ENCODE measurements at regions not wholly inside any gene's neighbourhood (a gene's known extent, or its start where the extent isn't known, plus 50 kb on each side); places are given as distances from the start of the nearest gene placed in this dataset.

GRCh38 chr20:9926007-9926406, 87.1 kb upstream of the PAK5 start:
- H3K4me1 ChIP-seq (replicated peaks in 1 of 2; ENCODE audit: control insufficient read depth in 2 of 2, insufficient read depth in 2 of 2, low read length in 2 of 2): no peaks in the 10 kb centered on the region
- H3K27me3 ChIP-seq (ENCODE audit: control insufficient read depth in 2 of 2, insufficient read depth in 2 of 2, low read length in 2 of 2): no peaks in the 10 kb centered on the region
- POLR2A ChIA-PET: no interaction called here
- H2AFZ ChIP-seq (ENCODE audit: low read depth, low read length): no peak overlapping the region
- H3K9me3 ChIP-seq (replicated peaks; ENCODE audit: control insufficient read depth, insufficient read depth, low read depth, low read length): no peaks in the 10 kb centered on the region
- TF ChIP-seq MEF2A (IDR thresholded peaks at IDR 0.05; ENCODE audit: control insufficient read depth, low read depth, low read length) (no peak), EP400 (IDR thresholded peaks at IDR 0.05) (no peak), PREB (CRISPR knock-in tag; IDR thresholded peaks at IDR 0.05) (no peak), GABPB2 (CRISPR knock-in tag; conservative IDR thresholded peaks at IDR 0.05) (no peak), SPI1 (IDR thresholded peaks at IDR 0.05; ENCODE audit: borderline replicate concordance, low read depth, low read length) (no peak), KAT2B (IDR thresholded peaks at IDR 0.05; ENCODE audit: low read depth, low read length) (no peak), RFX7 (CRISPR knock-in tag; IDR thresholded peaks at IDR 0.05) (no peak), POLR2G (IDR thresholded peaks at IDR 0.05; ENCODE audit: low read depth, low read length) (no peak), NR2C1 (IDR thresholded peaks at IDR 0.05) (no peak), NR2C1 (tag; IDR thresholded peaks at IDR 0.05) (no peak), JUNB (CRISPR knock-in tag; conservative IDR thresholded peaks at IDR 0.05) (no peak), FOXK1 (CRISPR knock-in tag; IDR thresholded peaks at IDR 0.05; ENCODE audit: borderline replicate concordance) (no peak)
- H3K9ac ChIP-seq (ENCODE audit: insufficient read depth in 1 of 2, low read depth in 2 of 2, low read length in 2 of 2): no peak overlapping the region
- no peaks in the 10 kb centered on the region for H3K9me1 ChIP-seq (ENCODE audit: control insufficient read depth, insufficient read depth, low read length)
- no peak for FAIRE-seq
- 0% methylated on average over 1 of the region's 1 CpG for WGBS (ENCODE audit: insufficient coverage, low coverage, missing lambda C conversion rate)
- no peak for DNase-seq (ENCODE audit: extremely low read depth in 1 of 4, low spot score in 3 of 4)
- no peak overlapping the region for H3K4me2 ChIP-seq (ENCODE audit: insufficient read depth, low read length)
- H4K20me1 ChIP-seq (replicated peaks; ENCODE audit: control insufficient read depth, insufficient read depth, low read length): no peaks in the 10 kb centered on the region
- no peak overlapping the region for H3K4me3 ChIP-seq
- in situ Hi-C loops (cut with MboI): no loop called here
- CTCF ChIA-PET (ENCODE audit: low intra/inter-chr PET ratio): no interaction called here
- ATAC-seq: no peak
- intact Hi-C loops (cut with micrococcal nuclease): no loop called here
- no peaks in the 10 kb centered on the region for H3K79me2 ChIP-seq (ENCODE audit: control insufficient read depth, insufficient read depth, low read length)
- BruUV-seq (replicated peaks): no TSS peak
- H3K27ac ChIP-seq (ENCODE audit: extremely low read depth, low read depth, low read length): no peak overlapping the region
- no peaks in the 10 kb centered on the region for H3K36me3 ChIP-seq (ENCODE audit: control insufficient read depth, insufficient read depth, low read length)
